ENCODE measurements at regions not wholly inside any gene's neighbourhood (a gene's known extent, or its start where the extent isn't known, plus 50 kb on each side); places are given as distances from the start of the nearest gene placed in this dataset.

DNA sequence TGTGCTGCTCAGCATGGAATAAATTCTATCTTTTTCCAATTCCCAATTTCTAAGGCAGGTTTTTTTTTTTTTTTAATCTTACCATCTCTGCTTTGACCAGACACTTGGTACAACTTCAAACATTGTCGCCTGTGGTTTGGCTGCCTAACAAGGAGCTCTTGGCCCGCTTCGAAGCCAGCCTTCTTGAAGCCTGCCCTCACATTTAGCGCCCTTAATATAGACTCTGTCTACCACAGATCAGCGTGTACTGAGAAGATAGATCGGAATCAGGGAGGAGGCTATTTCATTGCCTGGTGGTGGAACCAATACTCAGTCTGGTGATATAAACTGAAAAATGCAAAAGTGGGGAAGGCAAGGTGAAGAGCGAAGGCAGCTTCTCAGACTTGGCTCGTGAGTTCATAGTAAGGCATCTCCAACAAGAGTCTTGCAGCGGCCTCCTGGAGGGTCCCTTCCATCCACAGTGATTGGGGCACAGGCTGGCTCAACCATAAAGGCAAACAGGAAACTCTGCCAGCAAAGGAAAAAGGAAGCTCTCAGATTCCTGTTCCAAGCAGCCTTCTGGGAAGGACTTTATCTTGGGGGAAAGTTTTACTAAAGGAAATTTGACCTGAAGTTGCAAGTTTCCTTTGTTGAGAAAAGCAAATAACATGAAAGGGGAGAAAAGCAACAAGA is 103.2 kb upstream of the BCL2L14 start (continued):
- TF ChIP-seq, protein P1, sequence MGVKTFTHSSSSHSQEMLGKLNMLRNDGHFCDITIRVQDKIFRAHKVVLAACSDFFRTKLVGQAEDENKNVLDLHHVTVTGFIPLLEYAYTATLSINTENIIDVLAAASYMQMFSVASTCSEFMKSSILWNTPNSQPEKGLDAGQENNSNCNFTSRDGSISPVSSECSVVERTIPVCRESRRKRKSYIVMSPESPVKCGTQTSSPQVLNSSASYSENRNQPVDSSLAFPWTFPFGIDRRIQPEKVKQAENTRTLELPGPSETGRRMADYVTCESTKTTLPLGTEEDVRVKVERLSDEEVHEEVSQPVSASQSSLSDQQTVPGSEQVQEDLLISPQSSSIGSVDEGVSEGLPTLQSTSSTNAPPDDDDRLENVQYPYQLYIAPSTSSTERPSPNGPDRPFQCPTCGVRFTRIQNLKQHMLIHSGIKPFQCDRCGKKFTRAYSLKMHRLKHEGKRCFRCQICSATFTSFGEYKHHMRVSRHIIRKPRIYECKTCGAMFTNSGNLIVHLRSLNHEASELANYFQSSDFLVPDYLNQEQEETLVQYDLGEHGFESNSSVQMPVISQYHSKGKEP (tag by site-specific recombination; IDR thresholded peaks at IDR 0.05): no peak
- TF ChIP-seq ZNF560 (tag by site-specific recombination; IDR thresholded peaks at IDR 0.05; ENCODE audit: borderline replicate concordance): no peak
- no peak for TF ChIP-seq ZNF549 (tag by site-specific recombination; IDR thresholded peaks at IDR 0.05)
- TF ChIP-seq KLF8 (tag by site-specific recombination; IDR thresholded peaks at IDR 0.05): no peak
- TF ChIP-seq, protein P2, sequence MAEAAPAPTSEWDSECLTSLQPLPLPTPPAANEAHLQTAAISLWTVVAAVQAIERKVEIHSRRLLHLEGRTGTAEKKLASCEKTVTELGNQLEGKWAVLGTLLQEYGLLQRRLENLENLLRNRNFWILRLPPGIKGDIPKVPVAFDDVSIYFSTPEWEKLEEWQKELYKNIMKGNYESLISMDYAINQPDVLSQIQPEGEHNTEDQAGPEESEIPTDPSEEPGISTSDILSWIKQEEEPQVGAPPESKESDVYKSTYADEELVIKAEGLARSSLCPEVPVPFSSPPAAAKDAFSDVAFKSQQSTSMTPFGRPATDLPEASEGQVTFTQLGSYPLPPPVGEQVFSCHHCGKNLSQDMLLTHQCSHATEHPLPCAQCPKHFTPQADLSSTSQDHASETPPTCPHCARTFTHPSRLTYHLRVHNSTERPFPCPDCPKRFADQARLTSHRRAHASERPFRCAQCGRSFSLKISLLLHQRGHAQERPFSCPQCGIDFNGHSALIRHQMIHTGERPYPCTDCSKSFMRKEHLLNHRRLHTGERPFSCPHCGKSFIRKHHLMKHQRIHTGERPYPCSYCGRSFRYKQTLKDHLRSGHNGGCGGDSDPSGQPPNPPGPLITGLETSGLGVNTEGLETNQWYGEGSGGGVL (tag by site-specific recombination; IDR thresholded peaks at IDR 0.05): no peak
- no peak for TF ChIP-seq ZNF701 (tag by site-specific recombination; IDR thresholded peaks at IDR 0.05)
- TF ChIP-seq ZFP69B (tag by site-specific recombination; IDR thresholded peaks at IDR 0.05): no peak
- TF ChIP-seq ZNF777 (tag by site-specific recombination; IDR thresholded peaks at IDR 0.05; ENCODE audit: borderline replicate concordance): no peak
- TF ChIP-seq TCF7L2 (IDR thresholded peaks at IDR 0.05; ENCODE audit: borderline replicate concordance, low read depth, low read length): no peak
- no peak for TF ChIP-seq ZFHX2 (tag by site-specific recombination; conservative IDR thresholded peaks at IDR 0.05)

DNA sequence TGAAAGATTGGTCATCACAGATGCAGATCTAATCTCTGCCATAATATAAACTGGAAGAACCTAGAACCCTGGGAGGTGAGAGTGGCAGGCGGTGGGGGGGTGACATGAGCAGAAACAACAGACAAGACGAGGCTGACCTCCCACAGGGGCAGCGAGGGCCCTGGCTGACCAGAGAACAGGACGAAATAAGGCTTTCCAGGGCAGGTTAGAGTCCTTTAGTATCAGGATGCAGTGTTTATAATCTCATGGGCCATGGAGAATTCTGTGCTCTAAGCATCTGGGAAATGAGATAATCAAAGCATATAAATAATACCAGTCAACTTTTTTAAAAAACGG is 102.7 kb upstream of the BCL2L14 start:
- POLR2A ChIA-PET: no interaction called here
- no peak for TF ChIP-seq ZNF350 (tag by site-specific recombination; IDR thresholded peaks at IDR 0.05)
- 0 out of 2 replicates have a peak, but pooled peaks have one; percentile 10 for TF ChIP-seq GLIS1 (tag by site-specific recombination; IDR thresholded peaks at IDR 0.05)
- CTCF ChIA-PET: no interaction called here

DNA sequence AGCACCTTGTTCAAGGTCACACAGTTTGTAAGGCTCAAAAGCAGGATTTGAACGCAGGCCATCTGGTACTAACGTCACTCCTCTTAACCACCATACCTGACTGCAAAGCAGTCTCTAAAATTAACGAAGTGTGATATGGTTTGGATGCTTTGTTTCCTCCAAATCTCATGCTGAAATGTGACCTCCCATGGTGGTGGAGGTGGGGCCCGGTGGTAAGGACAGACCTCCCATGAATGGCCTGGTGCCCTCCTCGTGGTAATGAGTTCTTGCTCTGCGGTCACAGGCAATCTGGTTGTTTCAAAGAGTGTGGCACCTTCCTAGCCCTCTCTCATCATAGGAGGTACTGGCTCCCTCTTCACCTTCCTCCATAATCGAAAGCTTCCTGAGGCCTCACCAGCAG is 102.2 kb upstream of the BCL2L14 start:
- H3K4me3 ChIP-seq (ENCODE audit: low read depth, low read length): no peak overlapping the region
- TF ChIP-seq ZNF248 (tag by site-specific recombination; IDR thresholded peaks at IDR 0.05): no peak
- TF ChIP-seq, protein P3, sequence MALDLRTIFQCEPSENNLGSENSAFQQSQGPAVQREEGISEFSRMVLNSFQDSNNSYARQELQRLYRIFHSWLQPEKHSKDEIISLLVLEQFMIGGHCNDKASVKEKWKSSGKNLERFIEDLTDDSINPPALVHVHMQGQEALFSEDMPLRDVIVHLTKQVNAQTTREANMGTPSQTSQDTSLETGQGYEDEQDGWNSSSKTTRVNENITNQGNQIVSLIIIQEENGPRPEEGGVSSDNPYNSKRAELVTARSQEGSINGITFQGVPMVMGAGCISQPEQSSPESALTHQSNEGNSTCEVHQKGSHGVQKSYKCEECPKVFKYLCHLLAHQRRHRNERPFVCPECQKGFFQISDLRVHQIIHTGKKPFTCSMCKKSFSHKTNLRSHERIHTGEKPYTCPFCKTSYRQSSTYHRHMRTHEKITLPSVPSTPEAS (tag by site-specific recombination; IDR thresholded peaks at IDR 0.05): no peak
- TF ChIP-seq, protein P4, sequence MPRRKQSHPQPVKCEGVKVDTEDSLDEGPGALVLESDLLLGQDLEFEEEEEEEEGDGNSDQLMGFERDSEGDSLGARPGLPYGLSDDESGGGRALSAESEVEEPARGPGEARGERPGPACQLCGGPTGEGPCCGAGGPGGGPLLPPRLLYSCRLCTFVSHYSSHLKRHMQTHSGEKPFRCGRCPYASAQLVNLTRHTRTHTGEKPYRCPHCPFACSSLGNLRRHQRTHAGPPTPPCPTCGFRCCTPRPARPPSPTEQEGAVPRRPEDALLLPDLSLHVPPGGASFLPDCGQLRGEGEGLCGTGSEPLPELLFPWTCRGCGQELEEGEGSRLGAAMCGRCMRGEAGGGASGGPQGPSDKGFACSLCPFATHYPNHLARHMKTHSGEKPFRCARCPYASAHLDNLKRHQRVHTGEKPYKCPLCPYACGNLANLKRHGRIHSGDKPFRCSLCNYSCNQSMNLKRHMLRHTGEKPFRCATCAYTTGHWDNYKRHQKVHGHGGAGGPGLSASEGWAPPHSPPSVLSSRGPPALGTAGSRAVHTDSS (tag by site-specific recombination; IDR thresholded peaks at IDR 0.05): no peak
- no peak for TF ChIP-seq TRIM28 (IDR thresholded peaks at IDR 0.05; ENCODE audit: borderline replicate concordance, low read length)
- no peak for TF ChIP-seq ZNF785 (tag by site-specific recombination; IDR thresholded peaks at IDR 0.05)
- TF ChIP-seq ZFP3 (tag by site-specific recombination; IDR thresholded peaks at IDR 0.05; ENCODE audit: low read depth): no peak
- no peak for TF ChIP-seq ZNF623 (tag by site-specific recombination; IDR thresholded peaks at IDR 0.05)
- no peak for TF ChIP-seq ZNF747 (tag by site-specific recombination; IDR thresholded peaks at IDR 0.05)
- TF ChIP-seq ZNF157 (tag by site-specific recombination; IDR thresholded peaks at IDR 0.05): no peak
- TF ChIP-seq, protein P5, sequence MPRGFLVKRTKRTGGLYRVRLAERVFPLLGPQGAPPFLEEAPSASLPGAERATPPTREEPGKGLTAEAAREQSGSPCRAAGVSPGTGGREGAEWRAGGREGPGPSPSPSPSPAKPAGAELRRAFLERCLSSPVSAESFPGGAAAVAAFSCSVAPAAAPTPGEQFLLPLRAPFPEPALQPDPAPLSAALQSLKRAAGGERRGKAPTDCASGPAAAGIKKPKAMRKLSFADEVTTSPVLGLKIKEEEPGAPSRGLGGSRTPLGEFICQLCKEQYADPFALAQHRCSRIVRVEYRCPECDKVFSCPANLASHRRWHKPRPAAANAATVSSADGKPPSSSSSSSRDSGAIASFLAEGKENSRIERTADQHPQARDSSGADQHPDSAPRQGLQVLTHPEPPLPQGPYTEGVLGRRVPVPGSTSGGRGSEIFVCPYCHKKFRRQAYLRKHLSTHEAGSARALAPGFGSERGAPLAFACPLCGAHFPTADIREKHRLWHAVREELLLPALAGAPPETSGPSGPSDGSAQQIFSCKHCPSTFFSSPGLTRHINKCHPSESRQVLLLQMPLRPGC (tag by site-specific recombination; IDR thresholded peaks at IDR 0.05): no peak
- no peak for TF ChIP-seq ZNF792 (tag by site-specific recombination; IDR thresholded peaks at IDR 0.05)
- H3K27ac ChIP-seq (ENCODE audit: extremely low read depth, low read depth, low read length): no peak overlapping the region
- POLR2A ChIA-PET: no interaction called here
- no peaks in the 10 kb centered on the region for H3K36me3 ChIP-seq (ENCODE audit: control insufficient read depth in 2 of 2, insufficient read depth in 1 of 2, low read length in 2 of 2)
- H3K9me3 ChIP-seq (ENCODE audit: control insufficient read depth, insufficient read depth, low read depth, low read length): no peaks in the 10 kb centered on the region
- H3K4me1 ChIP-seq (ENCODE audit: control insufficient read depth, insufficient read depth, low read length): no peaks in the 10 kb centered on the region
- CTCF ChIA-PET: interaction anchor here (0.7 kb wide), 1 partner anchor 11 kb away, joined by 3 read pairs; no protein-coding TSS in a partner anchor

More for the DNA sequence above, 102.7 kb upstream of the BCL2L14 start:
- no peak overlapping the region for H3K27ac ChIP-seq (ENCODE audit: extremely low read depth, low read depth, low read length)
- H3K4me1 ChIP-seq (ENCODE audit: control insufficient read depth, insufficient read depth, low read length): no peaks in the 10 kb centered on the region
- no peaks in the 10 kb centered on the region for H3K9me3 ChIP-seq (ENCODE audit: control insufficient read depth, insufficient read depth, low read depth, low read length)
- no peak overlapping the region for H3K4me3 ChIP-seq (ENCODE audit: low read depth, low read length)
- H3K36me3 ChIP-seq (ENCODE audit: control insufficient read depth in 2 of 2, insufficient read depth in 1 of 2, low read length in 2 of 2): no peaks in the 10 kb centered on the region
